MCF 10A (cell line): ENCODE measurements at regions not wholly inside any gene's neighbourhood (a gene's known extent, or its start where the extent isn't known, plus 50 kb on each side); places are given as distances from the start of the nearest gene placed in this dataset.

Source experiments
- BruUV-seq: library from RNA; stranded (reverse); fragments of 400-500 nt; replicated peaks from 2 replicates; lab custom pipeline; 2021; lab: Mats Ljungman, UMichigan
- CTCF ChIA-PET: fragments of 300-600 bp; sonication (Branson Sonifier 250); formaldehyde crosslinking; extraction: SDS; loops from one replicate; lab custom pipeline; 2021; ENCODE audit warnings: antibody characterized with exemption, inconsistent platforms; lab: Yijun Ruan, JAX
- POLR2A ChIA-PET: fragments of 300-600, 350-650 bp; sonication (Branson Sonifier 250); formaldehyde crosslinking; extraction: SDS; loops from one replicate; lab custom pipeline; 2020; ENCODE audit warnings: antibody characterized with exemption, inconsistent platforms; lab: Yijun Ruan, JAX
- DNase-seq: peaks from one replicate; pipeline ENCODE4 v3.0.0-alpha.2; 2018; ENCODE audit not compliant: unreplicated experiment
- H3K27ac Mint-ChIP-seq: one replicate; pipeline ENCODE4 v1.8.0; 2022; ENCODE audit warnings: mild to moderate bottlenecking, low read depth, mixed read lengths; ENCODE audit not compliant: unreplicated experiment
- H3K27me3 Mint-ChIP-seq: one replicate; pipeline ENCODE4 v1.8.0; 2022; ENCODE audit warnings: mixed read lengths; ENCODE audit not compliant: insufficient read depth, unreplicated experiment
- H3K36me3 Mint-ChIP-seq: one replicate; pipeline ENCODE4 v1.8.0; 2022; ENCODE audit warnings: mild to moderate bottlenecking, moderate library complexity, mixed read lengths; ENCODE audit not compliant: insufficient read depth, unreplicated experiment
- H3K4me1 Mint-ChIP-seq: one replicate; pipeline ENCODE4 v1.8.0; 2022; ENCODE audit warnings: mixed read lengths; ENCODE audit not compliant: insufficient read depth, unreplicated experiment
- H3K4me3 Mint-ChIP-seq: one replicate; pipeline ENCODE4 v1.8.0; 2022; ENCODE audit warnings: mild to moderate bottlenecking, moderate library complexity, mixed read lengths; ENCODE audit not compliant: unreplicated experiment
- H3K9me3 Mint-ChIP-seq: one replicate; pipeline ENCODE4 v1.8.0; 2022; ENCODE audit warnings: mixed read lengths; ENCODE audit not compliant: unreplicated experiment
- CTCF ChIP-seq: fragments of 200-600 bp; IDR thresholded peaks from one replicate; pipeline ENCODE4 v1.8.0; 2022; ENCODE audit warnings: antibody characterized with exemption, mild to moderate bottlenecking; ENCODE audit not compliant: unreplicated experiment
- intact Hi-C: fragments of 100-400 bp; cut with micrococcal nuclease; formaldehyde crosslinking; loops from 2 replicates; pipeline ENCODE4 v1.14.1; 2022

GRCh38 chr5:38641003-38641402 lies 84.6 kb upstream of the LIFR start:
- POLR2A ChIA-PET, result no interaction called here
- intact Hi-C loops, result no loop called here
- CTCF ChIA-PET, result no interaction called here
- no TSS peak for BruUV-seq
- no peak for DNase-seq
- H3K27me3 Mint-ChIP-seq, result peaks cover 22% of the 10 kb centered on the region
- H3K36me3 Mint-ChIP-seq, result no peaks in the 10 kb centered on the region
- peaks cover 8% of the 10 kb centered on the region for H3K9me3 Mint-ChIP-seq
- H3K4me3 Mint-ChIP-seq, result no peak overlapping the region
- no peak for TF ChIP-seq CTCF
- H3K4me1 Mint-ChIP-seq, result peaks cover 4% of the 10 kb centered on the region
- no peak overlapping the region for H3K27ac Mint-ChIP-seq

GRCh38 chr5:38642189-38642911 lies 85.9 kb upstream of the LIFR start:
- Mint-ChIP-seq H3K36me3 (no peaks in the 10 kb centered on the region), H3K4me1 (peaks cover 4% of the 10 kb centered on the region), H3K4me3 (no peak overlapping the region), H3K9me3 (peaks cover 8% of the 10 kb centered on the region), H3K27me3 (peaks cover 22% of the 10 kb centered on the region), H3K27ac (no peak overlapping the region)
- intact Hi-C loops, result no loop called here
- TF ChIP-seq CTCF, result no peak
- DNase-seq, result no peak
- ChIA-PET CTCF (no interaction called here), POLR2A (interaction anchor here (1.4 kb wide), 1 partner anchor 85 kb away, joined by 3 read pairs; no protein-coding TSS in a partner anchor)
- BruUV-seq, result no TSS peak

GRCh38 chr5:38643616-38644015 lies 87.2 kb upstream of the LIFR start:
- Mint-ChIP-seq H3K27me3 (peaks cover 20% of the 10 kb centered on the region), H3K4me3 (no peak overlapping the region), H3K27ac (no peak overlapping the region), H3K9me3 (peaks cover 8% of the 10 kb centered on the region), H3K4me1 (peaks cover 4% of the 10 kb centered on the region), H3K36me3 (no peaks in the 10 kb centered on the region)
- DNase-seq, result no peak
- intact Hi-C loops, result no loop called here
- POLR2A ChIA-PET, result no interaction called here
- no TSS peak for BruUV-seq
- CTCF ChIA-PET, result no interaction called here
- no peak for TF ChIP-seq CTCF

- ChIA-PET POLR2A (no interaction called here), CTCF (interaction anchor here (0.6 kb wide), 1 partner anchor 77 kb away, joined by 3 read pairs; no protein-coding TSS in a partner anchor)
- Mint-ChIP-seq H3K4me3 (no peak overlapping the region), H3K4me1 (peaks cover 5% of the 10 kb centered on the region), H3K9me3 (peaks cover 8% of the 10 kb centered on the region), H3K27ac (no peak overlapping the region), H3K36me3 (no peaks in the 10 kb centered on the region), H3K27me3 (peaks cover under 1% of the 10 kb centered on the region)
- intact Hi-C loops, result loop anchor here (5.0 kb wide), 1 partner anchor 978 kb away; no protein-coding TSS in a partner anchor
- no TSS peak for BruUV-seq
- peak; percentile 4 for DNase-seq
- no peak for TF ChIP-seq CTCF
Measured at GRCh38 chr5:38645508-38645907, 89.1 kb upstream of the LIFR start.
